GM12874 (cell line): ENCODE measurements at regions not wholly inside any gene's neighbourhood (a gene's known extent, or its start where the extent isn't known, plus 50 kb on each side); places are given as distances from the start of the nearest gene placed in this dataset.

ENCODE experiments used
- CTCF ChIP-seq: IDR thresholded peaks from 2 replicates; pipeline ENCODE4 v1.5.1; 2011; ENCODE audit warnings: low read depth, mild to moderate bottlenecking, control low read depth, low read length, moderate library complexity; ENCODE audit not compliant: insufficient read depth

- TF ChIP-seq CTCF, result no peak
Measured at GRCh38 chr17:79242873-79243602, 168.4 kb downstream of the ENGASE start.

GRCh38 chr17:79242393-79242792 is 167.8 kb downstream of the ENGASE start:
- TF ChIP-seq CTCF, result no peak

- no peak for TF ChIP-seq CTCF
Measured at GRCh38 chr17:79241616-79242015, 167.0 kb downstream of the ENGASE start.

GRCh38 chr17:79239205-79239604 is 164.6 kb downstream of the ENGASE start:
- TF ChIP-seq CTCF, result no peak

- TF ChIP-seq CTCF, result no peak
Measured at GRCh38 chr17:79237448-79238053, 162.9 kb downstream of the ENGASE start.

GRCh38 chr17:79235808-79236207 is 161.2 kb downstream of the ENGASE start:
- TF ChIP-seq CTCF, result no peak

- TF ChIP-seq CTCF, result no peak
Measured at GRCh38 chr17:79233916-79234551, 159.4 kb downstream of the ENGASE start.
